Body of pancreas (tissue), 4 donors: ENCODE measurements at regions not wholly inside any gene's neighbourhood (a gene's known extent, or its start where the extent isn't known, plus 50 kb on each side); places are given as distances from the start of the nearest gene placed in this dataset.

ENCODE experiments used
- CTCF ChIP-seq, 7 experiments: fragments of 450-650 bp in 4 of 7; fragments of 200-600 bp in 3 of 7; sonication (generic) in 3 of 7; IDR thresholded peaks; one replicate each; pipeline ENCODE4 v1.5.1; 2016 to 2019; ENCODE audit warnings: antibody characterized with exemption in 7 of 7
- POLR2A ChIP-seq, 3 donors: fragments of 450-650 bp; IDR thresholded peaks; one replicate each; pipeline ENCODE4 v1.6.1; 2016; ENCODE audit warnings: antibody characterized with exemption in 3 of 3, mild to moderate bottlenecking in 2 of 3

- TF ChIP-seq POLR2A (IDR thresholded peaks at IDR 0.05) (no peak), CTCF (IDR thresholded peaks at IDR 0.05) (no peak)
Observed at GRCh38 chr15:100704281-100705055, 102.1 kb downstream of the ASB7 start.
